ENCODE measurements at regions not wholly inside any gene's neighbourhood (a gene's known extent, or its start where the extent isn't known, plus 50 kb on each side); places are given as distances from the start of the nearest gene placed in this dataset.

DNA sequence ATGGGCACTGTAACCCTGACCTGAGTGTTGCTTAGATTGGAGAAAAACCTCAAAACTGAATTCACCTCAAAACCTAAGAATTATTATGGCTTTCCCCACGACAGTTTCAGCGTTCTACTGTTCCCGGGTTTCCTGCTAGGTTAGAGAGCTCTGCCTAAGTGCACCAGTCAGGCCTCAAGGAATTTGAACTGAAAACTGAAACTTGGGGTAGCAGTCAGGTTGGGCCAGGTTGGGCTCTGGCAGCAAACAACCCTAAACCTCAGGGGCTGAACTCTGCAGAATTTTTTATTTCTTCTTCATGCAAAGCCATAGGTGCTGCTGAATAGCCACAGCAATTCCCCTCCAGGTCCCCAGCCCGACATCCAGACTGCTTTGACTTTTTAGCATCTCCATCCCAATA, 437.0 kb upstream of the PROX1 start:
- TF ChIP-seq, protein P1, sequence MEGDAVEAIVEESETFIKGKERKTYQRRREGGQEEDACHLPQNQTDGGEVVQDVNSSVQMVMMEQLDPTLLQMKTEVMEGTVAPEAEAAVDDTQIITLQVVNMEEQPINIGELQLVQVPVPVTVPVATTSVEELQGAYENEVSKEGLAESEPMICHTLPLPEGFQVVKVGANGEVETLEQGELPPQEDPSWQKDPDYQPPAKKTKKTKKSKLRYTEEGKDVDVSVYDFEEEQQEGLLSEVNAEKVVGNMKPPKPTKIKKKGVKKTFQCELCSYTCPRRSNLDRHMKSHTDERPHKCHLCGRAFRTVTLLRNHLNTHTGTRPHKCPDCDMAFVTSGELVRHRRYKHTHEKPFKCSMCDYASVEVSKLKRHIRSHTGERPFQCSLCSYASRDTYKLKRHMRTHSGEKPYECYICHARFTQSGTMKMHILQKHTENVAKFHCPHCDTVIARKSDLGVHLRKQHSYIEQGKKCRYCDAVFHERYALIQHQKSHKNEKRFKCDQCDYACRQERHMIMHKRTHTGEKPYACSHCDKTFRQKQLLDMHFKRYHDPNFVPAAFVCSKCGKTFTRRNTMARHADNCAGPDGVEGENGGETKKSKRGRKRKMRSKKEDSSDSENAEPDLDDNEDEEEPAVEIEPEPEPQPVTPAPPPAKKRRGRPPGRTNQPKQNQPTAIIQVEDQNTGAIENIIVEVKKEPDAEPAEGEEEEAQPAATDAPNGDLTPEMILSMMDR (IDR thresholded peaks at IDR 0.05), result no peak
- no peak for TF ChIP-seq POLR2A (IDR thresholded peaks at IDR 0.05)
- TF ChIP-seq POLR2AphosphoS5 (IDR thresholded peaks at IDR 0.05), result no peak
